ENCODE measurements at regions not wholly inside any gene's neighbourhood (a gene's known extent, or its start where the extent isn't known, plus 50 kb on each side); places are given as distances from the start of the nearest gene placed in this dataset.
A peak's percentile ranks its signal among the peaks of the same experiment; 100 is the strongest.

- DNase-seq (ENCODE audit: low read depth): peak; percentile 20
These were observed 54.4 kb upstream of the RBM24 start for GRCh38 chr6:17226786-17227233.

DNA sequence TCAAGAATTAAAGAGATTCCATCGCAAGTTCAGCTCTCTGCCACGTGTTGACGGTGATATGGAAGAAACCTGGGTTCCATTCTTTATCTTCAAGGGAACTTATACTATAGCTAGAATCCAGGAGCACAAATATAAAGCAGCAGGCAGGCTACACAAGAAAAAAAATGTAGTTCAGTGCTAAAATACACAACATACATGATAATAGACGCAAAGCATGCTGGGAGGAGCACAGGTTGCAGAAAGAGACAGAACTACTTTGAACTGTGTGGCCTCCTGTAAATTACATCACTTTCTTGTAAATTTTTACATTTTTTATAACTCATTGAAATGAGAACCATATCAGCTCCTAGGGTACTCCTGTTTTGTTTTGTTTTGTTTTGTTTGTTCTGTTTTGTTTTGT is 53.8 kb upstream of the RBM24 start:
- no peak for DNase-seq (ENCODE audit: low read depth)
